Calu3 (cell line): ENCODE measurements at regions not wholly inside any gene's neighbourhood (a gene's known extent, or its start where the extent isn't known, plus 50 kb on each side); places are given as distances from the start of the nearest gene placed in this dataset.

ENCODE experiments used
- BruUV-seq: library from RNA; stranded (reverse); fragments of 400-500 nt; replicated peaks from 2 replicates; lab custom pipeline; 2021; lab: Mats Ljungman, UMichigan
- CTCF ChIA-PET: fragments of 300-600 bp; sonication (Branson Sonifier 250); formaldehyde crosslinking; loops from one replicate; lab custom pipeline; 2022; ENCODE audit warnings: antibody characterized with exemption; lab: Charles Lee
- DNase-seq: peaks from one replicate; pipeline ENCODE4 v3.0.0; 2022
- H3K27ac Mint-ChIP-seq: one replicate; pipeline ENCODE4 v1.8.0; 2022; ENCODE audit warnings: mixed read lengths; ENCODE audit not compliant: unreplicated experiment
- H3K27me3 Mint-ChIP-seq: one replicate; pipeline ENCODE4 v1.8.0; 2022; ENCODE audit warnings: mixed read lengths; ENCODE audit not compliant: unreplicated experiment
- H3K36me3 Mint-ChIP-seq: one replicate; pipeline ENCODE4 v1.8.0; 2022; ENCODE audit warnings: mild to moderate bottlenecking, moderate library complexity, mixed read lengths; ENCODE audit not compliant: insufficient read depth, unreplicated experiment
- H3K4me1 Mint-ChIP-seq: one replicate; pipeline ENCODE4 v1.8.0; 2022; ENCODE audit warnings: mild to moderate bottlenecking, low read depth, mixed read lengths; ENCODE audit not compliant: unreplicated experiment
- H3K4me3 Mint-ChIP-seq: one replicate; pipeline ENCODE4 v1.8.0; 2022; ENCODE audit warnings: mild to moderate bottlenecking, low read depth, moderate library complexity, mixed read lengths; ENCODE audit not compliant: unreplicated experiment
- H3K9me3 Mint-ChIP-seq: one replicate; pipeline ENCODE4 v1.8.0; 2022; ENCODE audit warnings: low read depth, mixed read lengths; ENCODE audit not compliant: unreplicated experiment
- intact Hi-C: fragments of 100-400 bp; cut with micrococcal nuclease; formaldehyde crosslinking; loops from one replicate; pipeline ENCODE4 v1.10.0; 2022; ENCODE audit not compliant: unreplicated experiment
- TF ChIP-seq, protein P1 (sequence below): fragments of 200-600 bp; IDR thresholded peaks from one replicate; pipeline ENCODE4 v1.8.0; 2022; ENCODE audit warnings: antibody characterized with exemption; ENCODE audit not compliant: unreplicated experiment

DNA sequence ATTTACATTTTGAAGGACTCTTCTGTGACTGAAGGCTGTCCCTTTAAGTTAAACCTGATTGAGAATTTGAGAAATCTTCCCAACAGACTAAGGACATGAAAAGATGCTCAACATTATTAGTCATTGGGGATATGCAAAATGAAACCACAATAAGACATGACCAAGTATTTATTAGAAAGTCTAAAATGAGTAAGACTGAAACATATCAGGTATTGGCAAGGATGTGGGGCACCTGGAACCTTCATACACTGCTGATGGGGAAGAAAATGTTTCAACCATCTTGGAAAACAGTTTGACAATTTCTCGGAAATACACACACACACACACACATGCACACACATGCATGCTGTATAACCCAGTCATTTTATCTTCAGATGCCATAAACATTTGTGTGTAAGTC, 132.1 kb upstream of the CDK6 start:
- Mint-ChIP-seq H3K36me3 (no peaks in the 10 kb centered on the region), H3K27ac (no peak overlapping the region), H3K27me3 (no peaks in the 10 kb centered on the region), H3K9me3 (no peaks in the 10 kb centered on the region), H3K4me3 (no peak overlapping the region), H3K4me1 (no peaks in the 10 kb centered on the region)
- CTCF ChIA-PET: no interaction called here
- BruUV-seq: no TSS peak
- intact Hi-C loops: no loop called here
- TF ChIP-seq, protein P1, sequence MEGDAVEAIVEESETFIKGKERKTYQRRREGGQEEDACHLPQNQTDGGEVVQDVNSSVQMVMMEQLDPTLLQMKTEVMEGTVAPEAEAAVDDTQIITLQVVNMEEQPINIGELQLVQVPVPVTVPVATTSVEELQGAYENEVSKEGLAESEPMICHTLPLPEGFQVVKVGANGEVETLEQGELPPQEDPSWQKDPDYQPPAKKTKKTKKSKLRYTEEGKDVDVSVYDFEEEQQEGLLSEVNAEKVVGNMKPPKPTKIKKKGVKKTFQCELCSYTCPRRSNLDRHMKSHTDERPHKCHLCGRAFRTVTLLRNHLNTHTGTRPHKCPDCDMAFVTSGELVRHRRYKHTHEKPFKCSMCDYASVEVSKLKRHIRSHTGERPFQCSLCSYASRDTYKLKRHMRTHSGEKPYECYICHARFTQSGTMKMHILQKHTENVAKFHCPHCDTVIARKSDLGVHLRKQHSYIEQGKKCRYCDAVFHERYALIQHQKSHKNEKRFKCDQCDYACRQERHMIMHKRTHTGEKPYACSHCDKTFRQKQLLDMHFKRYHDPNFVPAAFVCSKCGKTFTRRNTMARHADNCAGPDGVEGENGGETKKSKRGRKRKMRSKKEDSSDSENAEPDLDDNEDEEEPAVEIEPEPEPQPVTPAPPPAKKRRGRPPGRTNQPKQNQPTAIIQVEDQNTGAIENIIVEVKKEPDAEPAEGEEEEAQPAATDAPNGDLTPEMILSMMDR: no peak
- DNase-seq: no peak

DNA sequence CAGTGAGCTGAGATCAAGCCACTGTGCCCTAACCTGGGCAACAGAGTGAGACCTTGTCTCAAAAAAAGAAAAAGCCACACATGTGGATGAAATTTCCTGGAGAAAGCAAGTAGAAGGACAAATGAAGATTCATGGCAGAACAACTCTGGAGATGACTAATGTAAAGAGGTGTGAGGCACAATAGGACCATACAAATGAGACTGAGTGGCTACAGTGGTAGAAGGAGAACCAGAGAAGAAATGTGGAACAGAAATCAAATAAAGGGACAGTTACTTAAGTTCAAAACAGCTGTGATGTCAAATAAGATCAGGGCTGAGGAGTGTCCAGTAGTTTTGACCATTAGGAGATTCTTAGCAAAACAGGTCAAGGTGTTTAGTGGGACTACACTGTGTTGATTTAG, 130.9 kb upstream of the CDK6 start:
- TF ChIP-seq, protein P1: no peak
- no peak for DNase-seq
- intact Hi-C loops: no loop called here
- Mint-ChIP-seq H3K4me1 (no peaks in the 10 kb centered on the region), H3K4me3 (no peak overlapping the region), H3K36me3 (no peaks in the 10 kb centered on the region), H3K27me3 (no peaks in the 10 kb centered on the region), H3K9me3 (no peaks in the 10 kb centered on the region), H3K27ac (no peak overlapping the region)
- CTCF ChIA-PET: no interaction called here
- BruUV-seq: no TSS peak

DNA sequence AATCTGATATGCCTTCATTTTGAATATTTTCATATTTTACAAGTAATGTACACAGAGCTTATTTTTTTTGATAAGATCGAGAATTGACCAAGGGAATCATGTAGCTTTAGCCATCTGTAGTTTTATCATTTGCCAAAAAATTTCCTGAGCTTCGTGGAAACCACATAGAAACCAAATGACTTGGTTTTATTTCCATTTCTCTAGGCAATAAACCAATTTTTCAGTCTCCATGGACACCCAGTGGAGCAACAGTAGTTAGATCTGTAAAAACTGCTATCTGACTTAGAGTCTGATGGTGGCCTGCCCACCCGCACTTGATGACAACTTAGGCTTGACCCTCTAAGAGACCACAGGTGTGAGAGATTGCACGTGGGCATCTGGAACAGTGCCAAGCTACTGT, 127.8 kb upstream of the CDK6 start:
- Mint-ChIP-seq H3K27ac (no peak overlapping the region), H3K27me3 (no peaks in the 10 kb centered on the region), H3K36me3 (no peaks in the 10 kb centered on the region), H3K4me3 (no peak overlapping the region), H3K9me3 (no peaks in the 10 kb centered on the region), H3K4me1 (no peaks in the 10 kb centered on the region)
- BruUV-seq: no TSS peak
- intact Hi-C loops: no loop called here
- TF ChIP-seq, protein P1: no peak
- no peak for DNase-seq
- CTCF ChIA-PET: interaction anchor here (0.9 kb wide), 1 partner anchor 12 kb away, joined by 5 read pairs; no protein-coding TSS in a partner anchor

DNA sequence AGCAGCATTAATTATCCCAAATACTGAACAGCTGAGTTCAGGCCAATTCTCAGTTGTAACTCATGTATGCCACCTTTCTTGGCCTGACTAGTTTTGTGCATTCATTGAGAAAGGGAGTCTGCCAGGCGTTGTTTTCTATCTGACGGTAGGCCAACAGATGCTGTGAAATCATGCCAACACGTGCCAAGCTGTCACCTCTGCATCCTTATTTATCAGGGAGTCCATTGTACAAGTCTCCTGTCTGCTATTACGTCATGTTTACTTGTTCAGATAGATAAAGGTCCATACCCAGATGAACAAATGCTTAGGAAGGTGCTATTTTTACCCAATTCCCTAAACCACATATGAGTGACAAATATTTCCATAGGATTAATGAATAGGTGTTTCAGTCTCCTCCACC, 127.2 kb upstream of the CDK6 start:
- H3K4me3 Mint-ChIP-seq: no peak overlapping the region
- no peaks in the 10 kb centered on the region for H3K4me1 Mint-ChIP-seq
- no peak overlapping the region for H3K27ac Mint-ChIP-seq
- CTCF ChIA-PET: no interaction called here
- H3K27me3 Mint-ChIP-seq: no peaks in the 10 kb centered on the region
- H3K9me3 Mint-ChIP-seq: no peaks in the 10 kb centered on the region
- no peak for DNase-seq
- TF ChIP-seq, protein P1: no peak
- no peaks in the 10 kb centered on the region for H3K36me3 Mint-ChIP-seq
- intact Hi-C loops: no loop called here
- no TSS peak for BruUV-seq
